ENCODE measurements at regions not wholly inside any gene's neighbourhood (a gene's known extent, or its start where the extent isn't known, plus 50 kb on each side); places are given as distances from the start of the nearest gene placed in this dataset.

GRCh38 chr6:170106906-170107525 lies 183.9 kb downstream of the DLL1 start:
- Histone ChIP-seq H3K9me3 (ENCODE audit: control insufficient read depth, low read length) (no peaks in the 10 kb centered on the region), H3K27ac (ENCODE audit: insufficient read depth, low read length, poor library complexity, severe bottlenecking) (no peak overlapping the region)
- no peak for DNase-seq

GRCh38 chr6:170102582-170103481 lies 188.0 kb downstream of the DLL1 start:
- Histone ChIP-seq H3K9me3 (ENCODE audit: control insufficient read depth, low read length) (no peaks in the 10 kb centered on the region), H3K4me3 (ENCODE audit: insufficient read depth, low read depth, low read length, poor library complexity, severe bottlenecking) (no peak overlapping the region), H3K27ac (ENCODE audit: insufficient read depth, low read length, poor library complexity, severe bottlenecking) (no peak overlapping the region), H3K36me3 (ENCODE audit: control insufficient read depth, insufficient read depth, low read length) (no peaks in the 10 kb centered on the region), H3K4me1 (ENCODE audit: control insufficient read depth, insufficient read depth, low read length, poor library complexity, severe bottlenecking) (no peaks in the 10 kb centered on the region), H3K27me3 (replicated peaks; ENCODE audit: control insufficient read depth, insufficient read depth, low read length, poor library complexity, severe bottlenecking) (no peaks in the 10 kb centered on the region)
- no peak for DNase-seq

More at GRCh38 chr6:170106906-170107525, 183.9 kb downstream of the DLL1 start:
- Histone ChIP-seq H3K4me3 (ENCODE audit: insufficient read depth, low read depth, low read length, poor library complexity, severe bottlenecking) (no peak overlapping the region), H3K36me3 (ENCODE audit: control insufficient read depth, insufficient read depth, low read length) (no peaks in the 10 kb centered on the region), H3K27me3 (replicated peaks; ENCODE audit: control insufficient read depth, insufficient read depth, low read length, poor library complexity, severe bottlenecking) (no peaks in the 10 kb centered on the region), H3K4me1 (ENCODE audit: control insufficient read depth, insufficient read depth, low read length, poor library complexity, severe bottlenecking) (no peaks in the 10 kb centered on the region)

GRCh38 chr6:170102038-170102437 lies 188.8 kb downstream of the DLL1 start:
- Histone ChIP-seq H3K4me1 (ENCODE audit: control insufficient read depth, insufficient read depth, low read length, poor library complexity, severe bottlenecking) (no peaks in the 10 kb centered on the region), H3K9me3 (ENCODE audit: control insufficient read depth, low read length) (no peaks in the 10 kb centered on the region), H3K4me3 (ENCODE audit: insufficient read depth, low read depth, low read length, poor library complexity, severe bottlenecking) (no peak overlapping the region), H3K27ac (ENCODE audit: insufficient read depth, low read length, poor library complexity, severe bottlenecking) (no peak overlapping the region), H3K27me3 (replicated peaks; ENCODE audit: control insufficient read depth, insufficient read depth, low read length, poor library complexity, severe bottlenecking) (no peaks in the 10 kb centered on the region), H3K36me3 (ENCODE audit: control insufficient read depth, insufficient read depth, low read length) (no peaks in the 10 kb centered on the region)
- no peak for DNase-seq

- Histone ChIP-seq H3K36me3 (ENCODE audit: control insufficient read depth, insufficient read depth, low read length) (no peaks in the 10 kb centered on the region), H3K4me3 (ENCODE audit: insufficient read depth, low read depth, low read length, poor library complexity, severe bottlenecking) (no peak overlapping the region), H3K9me3 (ENCODE audit: control insufficient read depth, low read length) (no peaks in the 10 kb centered on the region), H3K4me1 (ENCODE audit: control insufficient read depth, insufficient read depth, low read length, poor library complexity, severe bottlenecking) (no peaks in the 10 kb centered on the region), H3K27ac (ENCODE audit: insufficient read depth, low read length, poor library complexity, severe bottlenecking) (no peak overlapping the region), H3K27me3 (replicated peaks; ENCODE audit: control insufficient read depth, insufficient read depth, low read length, poor library complexity, severe bottlenecking) (no peaks in the 10 kb centered on the region)
- no peak for DNase-seq
Measured at GRCh38 chr6:170101281-170102035, 189.4 kb downstream of the DLL1 start.

- H3K4me1 ChIP-seq (ENCODE audit: control insufficient read depth, insufficient read depth, low read length, poor library complexity, severe bottlenecking), result no peaks in the 10 kb centered on the region
- no peak for DNase-seq
- no peaks in the 10 kb centered on the region for H3K36me3 ChIP-seq (ENCODE audit: control insufficient read depth, insufficient read depth, low read length)
- no peak overlapping the region for H3K4me3 ChIP-seq (ENCODE audit: insufficient read depth, low read depth, low read length, poor library complexity, severe bottlenecking)
- H3K9me3 ChIP-seq (ENCODE audit: control insufficient read depth, low read length), result no peaks in the 10 kb centered on the region
- no peaks in the 10 kb centered on the region for H3K27me3 ChIP-seq (replicated peaks; ENCODE audit: control insufficient read depth, insufficient read depth, low read length, poor library complexity, severe bottlenecking)
- no peak overlapping the region for H3K27ac ChIP-seq (ENCODE audit: insufficient read depth, low read length, poor library complexity, severe bottlenecking)
Measured at GRCh38 chr6:170100046-170100445, 190.8 kb downstream of the DLL1 start.

GRCh38 chr6:170099387-170099786 lies 191.5 kb downstream of the DLL1 start:
- no peak overlapping the region for H3K4me3 ChIP-seq (ENCODE audit: insufficient read depth, low read depth, low read length, poor library complexity, severe bottlenecking)
- DNase-seq, result no peak
- H3K36me3 ChIP-seq (ENCODE audit: control insufficient read depth, insufficient read depth, low read length), result no peaks in the 10 kb centered on the region
- H3K27me3 ChIP-seq (replicated peaks; ENCODE audit: control insufficient read depth, insufficient read depth, low read length, poor library complexity, severe bottlenecking), result no peaks in the 10 kb centered on the region
- H3K4me1 ChIP-seq (ENCODE audit: control insufficient read depth, insufficient read depth, low read length, poor library complexity, severe bottlenecking), result no peaks in the 10 kb centered on the region
- H3K9me3 ChIP-seq (ENCODE audit: control insufficient read depth, low read length), result no peaks in the 10 kb centered on the region
- no peak overlapping the region for H3K27ac ChIP-seq (ENCODE audit: insufficient read depth, low read length, poor library complexity, severe bottlenecking)

- no peaks in the 10 kb centered on the region for H3K36me3 ChIP-seq (ENCODE audit: control insufficient read depth, insufficient read depth, low read length)
- H3K4me1 ChIP-seq (ENCODE audit: control insufficient read depth, insufficient read depth, low read length, poor library complexity, severe bottlenecking), result no peaks in the 10 kb centered on the region
- no peaks in the 10 kb centered on the region for H3K27me3 ChIP-seq (replicated peaks; ENCODE audit: control insufficient read depth, insufficient read depth, low read length, poor library complexity, severe bottlenecking)
- H3K4me3 ChIP-seq (ENCODE audit: insufficient read depth, low read depth, low read length, poor library complexity, severe bottlenecking), result no peak overlapping the region
- no peaks in the 10 kb centered on the region for H3K9me3 ChIP-seq (ENCODE audit: control insufficient read depth, low read length)
- no peak overlapping the region for H3K27ac ChIP-seq (ENCODE audit: insufficient read depth, low read length, poor library complexity, severe bottlenecking)
- DNase-seq, result no peak
Measured at GRCh38 chr6:170098428-170099170, 192.3 kb downstream of the DLL1 start.

GRCh38 chr6:170097505-170098427 lies 193.1 kb downstream of the DLL1 start:
- Histone ChIP-seq H3K4me1 (ENCODE audit: control insufficient read depth, insufficient read depth, low read length, poor library complexity, severe bottlenecking) (no peaks in the 10 kb centered on the region), H3K27me3 (replicated peaks; ENCODE audit: control insufficient read depth, insufficient read depth, low read length, poor library complexity, severe bottlenecking) (no peaks in the 10 kb centered on the region), H3K9me3 (ENCODE audit: control insufficient read depth, low read length) (no peaks in the 10 kb centered on the region), H3K36me3 (ENCODE audit: control insufficient read depth, insufficient read depth, low read length) (no peaks in the 10 kb centered on the region), H3K27ac (ENCODE audit: insufficient read depth, low read length, poor library complexity, severe bottlenecking) (no peak overlapping the region), H3K4me3 (ENCODE audit: insufficient read depth, low read depth, low read length, poor library complexity, severe bottlenecking) (no peak overlapping the region)
- no peak for DNase-seq

Data from effector memory CD4-positive, alpha-beta T cell (primary cell).